Endodermal cell (in vitro differentiated cells): ENCODE measurements at regions not wholly inside any gene's neighbourhood (a gene's known extent, or its start where the extent isn't known, plus 50 kb on each side); places are given as distances from the start of the nearest gene placed in this dataset.

Experiments used
- DNase-seq: peaks from one replicate; pipeline ENCODE4 v3.0.0-alpha.2; 2017
- H3K27ac ChIP-seq: 2 replicates; pipeline ENCODE4 v1.5.1; 2013; ENCODE audit warnings: mild to moderate bottlenecking, low read depth, low read length, moderate library complexity
- H3K27me3 ChIP-seq: 2 replicates; pipeline ENCODE4 v1.6.1; 2013; ENCODE audit warnings: mild to moderate bottlenecking, low read length, moderate library complexity; ENCODE audit not compliant: insufficient read depth, control insufficient read depth, poor library complexity, severe bottlenecking
- H3K36me3 ChIP-seq: 2 replicates; pipeline ENCODE4 v1.7.0; 2013; ENCODE audit warnings: mild to moderate bottlenecking, low read length, moderate library complexity; ENCODE audit not compliant: control insufficient read depth, insufficient read depth
- H3K4me1 ChIP-seq: one replicate; pipeline ENCODE4 v1.7.0; 2013; ENCODE audit warnings: low read length; ENCODE audit not compliant: control insufficient read depth, insufficient read depth
- H3K4me3 ChIP-seq: 2 replicates; pipeline ENCODE4 v1.5.1; 2013; ENCODE audit warnings: mild to moderate bottlenecking, low read length, moderate library complexity
- H3K9ac ChIP-seq: 2 replicates; pipeline ENCODE4 v1.6.1; 2013; ENCODE audit warnings: mild to moderate bottlenecking, low read length, moderate library complexity; ENCODE audit not compliant: poor library complexity, severe bottlenecking; ENCODE audit errors: extremely low read depth
- H3K9me3 ChIP-seq: 2 replicates; pipeline ENCODE4 v1.6.1; 2013; ENCODE audit warnings: mild to moderate bottlenecking, low read length, moderate library complexity; ENCODE audit not compliant: control insufficient read depth
- H3K27ac Mint-ChIP-seq: 2 replicates; pipeline ENCODE4 v1.8.0; 2020; ENCODE audit warnings: mixed read lengths
- H3K27me3 Mint-ChIP-seq: 2 replicates; pipeline ENCODE4 v1.8.0; 2021; ENCODE audit warnings: mild to moderate bottlenecking, mixed read lengths; ENCODE audit not compliant: insufficient read depth
- H3K36me3 Mint-ChIP-seq: 2 replicates; pipeline ENCODE4 v1.8.0; 2020; ENCODE audit warnings: low read depth, mixed read lengths
- H3K4me1 Mint-ChIP-seq: 2 replicates; pipeline ENCODE4 v1.8.0; 2020; ENCODE audit warnings: mixed read lengths
- H3K4me3 Mint-ChIP-seq: 2 replicates; pipeline ENCODE4 v1.8.0; 2020; ENCODE audit warnings: mild to moderate bottlenecking, moderate library complexity, mixed read lengths
- H3K9me3 Mint-ChIP-seq: 2 replicates; pipeline ENCODE4 v1.8.0; 2020; ENCODE audit warnings: mild to moderate bottlenecking, mixed read lengths
- CTCF ChIP-seq: fragments of 200-600 bp; sonication (generic); conservative IDR thresholded peaks from 2 replicates; pipeline ENCODE4 v1.5.0; 2021; ENCODE audit warnings: antibody characterized with exemption, mild to moderate bottlenecking
- WGBS, 2 experiments: methylation state at CpG; one replicate each; pipeline versions ENCODE4 v1.1.5 to v1.1.7; 2013; ENCODE audit warnings: missing lambda C conversion rate in 2 of 2, mixed read lengths in 1 of 2; ENCODE audit not compliant: insufficient coverage in 1 of 2, insufficient read length in 1 of 2; 5-methylcytosine and 5-hydroxymethylcytosine counted together

DNA sequence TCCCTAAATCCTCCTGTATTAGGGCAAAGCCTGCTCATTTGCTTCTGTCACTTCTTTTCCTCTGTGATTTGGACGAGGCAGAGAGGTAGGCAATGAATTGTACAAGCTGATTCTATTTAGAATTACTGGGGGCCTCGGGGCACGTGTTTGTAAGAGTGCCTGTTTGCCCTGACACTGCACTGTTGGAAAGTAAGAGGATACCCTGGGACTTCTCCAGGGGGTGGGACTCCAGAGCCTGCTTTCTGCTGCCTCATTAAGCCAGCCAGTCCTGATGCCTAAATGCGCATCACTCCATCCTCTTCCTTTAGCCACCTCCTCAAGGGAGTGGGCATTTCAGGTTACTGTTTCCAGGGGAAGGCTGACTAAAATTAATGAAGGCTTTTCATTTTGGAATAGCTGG is 134.3 kb downstream of the TDRD15 start:
- DNase-seq: no peak
- no peaks in the 10 kb centered on the region for H3K36me3 Mint-ChIP-seq
- H3K9me3 Mint-ChIP-seq: no peaks in the 10 kb centered on the region
- Histone ChIP-seq H3K9ac (no peak overlapping the region), H3K27ac (no peak overlapping the region), H3K4me1 (peaks cover 18% of the 10 kb centered on the region), H3K36me3 (no peaks in the 10 kb centered on the region), H3K4me3 (no peak overlapping the region), H3K9me3 (no peaks in the 10 kb centered on the region), H3K27me3 (no peaks in the 10 kb centered on the region)
- H3K4me3 Mint-ChIP-seq: no peak overlapping the region
- peaks cover 46% of the 10 kb centered on the region for H3K4me1 Mint-ChIP-seq
- H3K27ac Mint-ChIP-seq: no peak overlapping the region
- H3K27me3 Mint-ChIP-seq: no peaks in the 10 kb centered on the region
- 60 to 78% methylated on average over 3 to 4 of the region's 4 CpGs for WGBS, 2 experiments
- no peak for TF ChIP-seq CTCF

- Mint-ChIP-seq H3K27me3 (no peaks in the 10 kb centered on the region), H3K36me3 (no peaks in the 10 kb centered on the region), H3K27ac (no peak overlapping the region), H3K4me1 (peaks cover 46% of the 10 kb centered on the region), H3K9me3 (no peaks in the 10 kb centered on the region), H3K4me3 (no peak overlapping the region)
- no peaks in the 10 kb centered on the region for H3K27me3 ChIP-seq
- DNase-seq: no peak
- H3K4me3 ChIP-seq: no peak overlapping the region
- H3K36me3 ChIP-seq: no peaks in the 10 kb centered on the region
- H3K4me1 ChIP-seq: peaks cover 18% of the 10 kb centered on the region
- 94 to 100% methylated on average over 3 of the region's 3 CpGs for WGBS, 2 experiments
- TF ChIP-seq CTCF: no peak
- no peak overlapping the region for H3K27ac ChIP-seq
- H3K9ac ChIP-seq: no peak overlapping the region
- no peaks in the 10 kb centered on the region for H3K9me3 ChIP-seq
Observed at GRCh38 chr2:21260311-21260710, 136.5 kb downstream of the TDRD15 start.

DNA sequence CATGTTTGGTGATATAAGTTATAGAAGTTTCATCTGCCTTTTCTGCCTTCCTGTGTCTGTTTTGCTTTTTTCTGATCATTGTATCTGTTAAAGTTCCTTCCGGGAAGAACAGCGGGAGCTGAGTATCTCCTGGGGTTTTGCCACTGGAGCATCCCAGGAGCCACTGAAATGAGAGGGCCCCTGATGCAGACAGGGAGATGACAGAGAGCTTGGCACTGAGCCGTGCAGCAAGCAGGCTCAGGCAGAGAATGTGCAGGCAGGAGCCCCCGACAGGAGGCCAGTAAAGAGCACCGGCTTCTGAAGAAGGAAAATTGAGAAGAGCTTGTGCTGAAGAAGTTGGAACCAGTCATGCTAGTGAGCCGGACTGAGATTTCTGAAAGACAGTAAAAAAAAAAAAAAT is 137.8 kb downstream of the TDRD15 start:
- no peak overlapping the region for H3K9ac ChIP-seq
- no peak overlapping the region for H3K4me3 Mint-ChIP-seq

More for the DNA sequence above, 137.8 kb downstream of the TDRD15 start:
- H3K36me3 Mint-ChIP-seq: no peaks in the 10 kb centered on the region
- WGBS, 2 experiments: 59 to 88% methylated on average over 4 to 6 of the region's 6 CpGs
- DNase-seq: no peak
- Histone ChIP-seq H3K9me3 (no peaks in the 10 kb centered on the region), H3K4me3 (no peak overlapping the region), H3K27ac (no peak overlapping the region), H3K4me1 (peaks cover 15% of the 10 kb centered on the region), H3K27me3 (no peaks in the 10 kb centered on the region), H3K36me3 (no peaks in the 10 kb centered on the region)
- peaks cover 41% of the 10 kb centered on the region for H3K4me1 Mint-ChIP-seq
- H3K9me3 Mint-ChIP-seq: no peaks in the 10 kb centered on the region
- no peaks in the 10 kb centered on the region for H3K27me3 Mint-ChIP-seq
- H3K27ac Mint-ChIP-seq: no peak overlapping the region
- no peak for TF ChIP-seq CTCF
